HCT116 (cell line): ENCODE measurements at regions not wholly inside any gene's neighbourhood (a gene's known extent, or its start where the extent isn't known, plus 50 kb on each side); places are given as distances from the start of the nearest gene placed in this dataset.

Experiments used
- ATAC-seq: fragments of 200-7000 bp; cut with Tn5 transposase; 2 replicates; pipeline ENCODE4 v1.9.1; 2020; ENCODE audit warnings: mild to moderate bottlenecking, moderate library complexity
- BruUV-seq: library from RNA; stranded (reverse); fragments of 400-500 nt; replicated peaks from 2 replicates; lab custom pipeline; 2021; lab: Mats Ljungman, UMichigan
- CTCF ChIA-PET: fragments of 300-600 bp; sonication (Branson Sonifier 250); formaldehyde crosslinking; loops from one replicate; lab custom pipeline; 2021; ENCODE audit warnings: antibody characterized with exemption; lab: Charles Lee
- POLR2A ChIA-PET: fragments of 300-600, 350-600 bp; sonication (Branson Sonifier 250); formaldehyde crosslinking; loops from one replicate; lab custom pipeline; 2021; ENCODE audit warnings: antibody characterized with exemption; lab: Charles Lee
- RAD21 ChIA-PET, 2 experiments: fragments of 300-600 bp; sonication (Branson Sonifier 250); formaldehyde crosslinking; loops; one replicate each; lab custom pipeline; 2023; ENCODE audit warnings: low total read pairs in 2 of 2; ENCODE audit not compliant: uncharacterized antibody in 2 of 2, unreplicated experiment in 2 of 2, low non-redundant PET in 1 of 2; lab: Charles Lee
- DNase-seq: peaks from one replicate; pipeline ENCODE4 v3.0.0-alpha.2; 2010; ENCODE audit warnings: low read depth, low spot score
- H2AFZ ChIP-seq: fragments of 200-600 bp; shearing (Covaris generic), sonication (generic); 2 replicates; pipeline ENCODE4 v1.6.1; 2017; ENCODE audit warnings: low read depth, mixed run types, mixed read lengths, antibody characterized with exemption, low read length; ENCODE audit not compliant: poor library complexity, severe bottlenecking
- H3K27ac ChIP-seq: 2 replicates; pipeline ENCODE4 v1.5.1; 2012; ENCODE audit warnings: low read depth, low read length
- H3K27me3 ChIP-seq: fragments of 200-600 bp; sonication (generic); 2 replicates; pipeline ENCODE4 v1.6.1; 2016; ENCODE audit warnings: mixed run types, low read length, mixed read lengths; ENCODE audit not compliant: insufficient read depth
- H3K36me3 ChIP-seq, 2 experiments: fragments of 200-500 bp in 1 of 2; fragments of 200-600 bp in 1 of 2; sonication (Bioruptor generic) in 1 of 2; sonication (generic) in 1 of 2; 2 replicates each; pipeline versions ENCODE4 v1.5.1 to v1.6.1; 2014 to 2016; ENCODE audit warnings: low read length in 2 of 2, inconsistent platforms in 1 of 2, mixed read lengths in 1 of 2, mixed run types in 1 of 2; ENCODE audit not compliant: insufficient read depth in 2 of 2, control insufficient read depth in 1 of 2
- H3K4me1 ChIP-seq, 2 experiments: fragments of 200-600 bp in 1 of 2; sonication (generic) in 1 of 2; 2 replicates each; pipeline versions ENCODE4 v1.5.1 to v1.6.1; 2012 to 2017; ENCODE audit warnings: low read length in 2 of 2, inconsistent platforms in 1 of 2, mild to moderate bottlenecking in 1 of 2, mixed read lengths in 1 of 2, mixed run types in 1 of 2, moderate library complexity in 1 of 2; ENCODE audit not compliant: insufficient read depth in 2 of 2, control insufficient read depth in 1 of 2
- H3K4me2 ChIP-seq: fragments of 200-600 bp; sonication (generic); 2 replicates; pipeline ENCODE4 v1.6.1; 2017; ENCODE audit warnings: mixed run types, low read length, mixed read lengths
- H3K4me3 ChIP-seq, 2 experiments: fragments of 200-600 bp in 1 of 2; sonication (generic) in 1 of 2; replicated peaks in 1 of 2; 2 replicates each; pipeline ENCODE4 v1.5.1; 2011 to 2016; ENCODE audit warnings: low read length in 2 of 2, control low read depth in 1 of 2, low read depth in 1 of 2, mild to moderate bottlenecking in 1 of 2, mixed read lengths in 1 of 2, mixed run types in 1 of 2
- H3K79me2 ChIP-seq: fragments of 200-600 bp; sonication (generic); 2 replicates; pipeline ENCODE4 v1.6.1; 2017; ENCODE audit warnings: mild to moderate bottlenecking, mixed run types, low read length, moderate library complexity, mixed read lengths; ENCODE audit not compliant: insufficient read depth
- H3K9ac ChIP-seq: fragments of 200-600 bp; sonication (generic); 2 replicates; pipeline ENCODE4 v1.6.1; 2016; ENCODE audit warnings: low read length, mixed read lengths
- H3K9me2 ChIP-seq: fragments of 200-600 bp; sonication (generic), shearing (Covaris generic); 2 replicates; pipeline ENCODE4 v1.6.1; 2017; ENCODE audit warnings: mixed run types, mild to moderate bottlenecking, moderate library complexity; ENCODE audit not compliant: insufficient read depth
- H3K9me3 ChIP-seq, 2 experiments: fragments of 200-500 bp in 1 of 2; fragments of 200-600 bp in 1 of 2; sonication (Bioruptor generic) in 1 of 2; sonication (generic) in 1 of 2; 2 replicates each; pipeline ENCODE4 v1.6.1; 2014 to 2017; ENCODE audit warnings: low read length in 2 of 2, mixed read lengths in 2 of 2, inconsistent platforms in 1 of 2, low read depth in 1 of 2, mild to moderate bottlenecking in 1 of 2, mixed run types in 1 of 2, moderate library complexity in 1 of 2; ENCODE audit not compliant: control insufficient read depth in 1 of 2, insufficient read depth in 1 of 2
- H4K20me1 ChIP-seq: fragments of 200-600 bp; sonication (generic), shearing (Covaris generic); 2 replicates; pipeline ENCODE4 v1.6.1; 2017; ENCODE audit warnings: mixed run types, mild to moderate bottlenecking, moderate library complexity; ENCODE audit not compliant: insufficient read depth
- CEBPB ChIP-seq: IDR thresholded peaks from 2 replicates; pipeline ENCODE4 v1.6.1; 2012; ENCODE audit warnings: low read depth
- CTCF ChIP-seq, 3 experiments: fragments of 200-600 bp in 1 of 3; sonication (generic) in 1 of 3; IDR thresholded peaks in 2 of 3; conservative IDR thresholded peaks in 1 of 3; 2 replicates each; pipeline ENCODE4 v1.5.1; 2012 to 2017; ENCODE audit warnings: low read depth in 2 of 3, low read length in 2 of 3, antibody characterized with exemption in 1 of 3, borderline replicate concordance in 1 of 3, control low read depth in 1 of 3, mild to moderate bottlenecking in 1 of 3, mixed read lengths in 1 of 3, mixed run types in 1 of 3, moderate library complexity in 1 of 3; ENCODE audit not compliant: insufficient read depth in 1 of 3
- EZH2phosphoT487 ChIP-seq: fragments of 200-600 bp; IDR thresholded peaks from 2 replicates; pipeline ENCODE4 v1.6.1; 2018; ENCODE audit warnings: antibody characterized with exemption, borderline replicate concordance
- FOSL1 ChIP-seq: IDR thresholded peaks from 2 replicates; pipeline ENCODE4 v1.6.1; 2012; ENCODE audit warnings: low read depth
- MAX ChIP-seq: IDR thresholded peaks from 2 replicates; pipeline ENCODE4 v1.6.1; 2012
- POLR2AphosphoS5 ChIP-seq: IDR thresholded peaks from 2 replicates; pipeline ENCODE4 v1.6.1; 2011; ENCODE audit warnings: mild to moderate bottlenecking, low read depth, low read length, moderate library complexity
- RAD21 ChIP-seq: IDR thresholded peaks from 2 replicates; pipeline ENCODE4 v1.6.1; 2012; ENCODE audit warnings: low read depth, mild to moderate bottlenecking
- SIN3A ChIP-seq: IDR thresholded peaks from 2 replicates; pipeline ENCODE4 v1.6.1; 2012; ENCODE audit warnings: low read depth
- SRF ChIP-seq: IDR thresholded peaks from 2 replicates; pipeline ENCODE4 v1.6.1; 2012; ENCODE audit warnings: low read depth
- YY1 ChIP-seq: IDR thresholded peaks from 2 replicates; pipeline ENCODE4 v1.6.1; 2011; ENCODE audit warnings: low read length, low read depth, moderate library complexity, mild to moderate bottlenecking; ENCODE audit not compliant: insufficient replicate concordance; ENCODE audit errors: extremely low read depth
- ZFX ChIP-seq: fragments of 450-650 bp; IDR thresholded peaks from 2 replicates; pipeline ENCODE4 v1.6.1; 2017
- intact Hi-C: fragments of 100-400 bp; cut with micrococcal nuclease; formaldehyde crosslinking; loops from 2 replicates; pipeline ENCODE4 v1.10.0; 2022
- TF ChIP-seq, protein P1 (sequence below): IDR thresholded peaks from 2 replicates; pipeline ENCODE4 v1.6.1; 2012; ENCODE audit warnings: low read depth
- TF ChIP-seq, protein P2 (sequence below): IDR thresholded peaks from 2 replicates; pipeline ENCODE4 v1.6.1; 2012

- Histone ChIP-seq H3K27ac (no peak overlapping the region), H3K27me3 (no peaks in the 10 kb centered on the region; the same call in 1 of the 2 replicates), H3K9ac (no peak overlapping the region), H3K9me3 (no peaks in the 10 kb centered on the region), H3K79me2 (no peaks in the 10 kb centered on the region), H2AFZ (no peak overlapping the region), H3K36me3 (no peaks in the 10 kb centered on the region), H3K9me2 (no peaks in the 10 kb centered on the region), H4K20me1 (no peaks in the 10 kb centered on the region), H3K4me1 (no peaks in the 10 kb centered on the region), H3K4me2 (no peak overlapping the region), H3K4me3 (no peak overlapping the region)
- DNase-seq (no peak), ATAC-seq (no peak)
- no peak for TF ChIP-seq CEBPB
- no peak for TF ChIP-seq SRF
- no peak for TF ChIP-seq SIN3A
- TF ChIP-seq RAD21 = no peak
- no peak for TF ChIP-seq MAX
- TF ChIP-seq ZFX = no peak
- TF ChIP-seq POLR2AphosphoS5 = no peak
- TF ChIP-seq YY1 = no peak
- TF ChIP-seq, protein P1, sequence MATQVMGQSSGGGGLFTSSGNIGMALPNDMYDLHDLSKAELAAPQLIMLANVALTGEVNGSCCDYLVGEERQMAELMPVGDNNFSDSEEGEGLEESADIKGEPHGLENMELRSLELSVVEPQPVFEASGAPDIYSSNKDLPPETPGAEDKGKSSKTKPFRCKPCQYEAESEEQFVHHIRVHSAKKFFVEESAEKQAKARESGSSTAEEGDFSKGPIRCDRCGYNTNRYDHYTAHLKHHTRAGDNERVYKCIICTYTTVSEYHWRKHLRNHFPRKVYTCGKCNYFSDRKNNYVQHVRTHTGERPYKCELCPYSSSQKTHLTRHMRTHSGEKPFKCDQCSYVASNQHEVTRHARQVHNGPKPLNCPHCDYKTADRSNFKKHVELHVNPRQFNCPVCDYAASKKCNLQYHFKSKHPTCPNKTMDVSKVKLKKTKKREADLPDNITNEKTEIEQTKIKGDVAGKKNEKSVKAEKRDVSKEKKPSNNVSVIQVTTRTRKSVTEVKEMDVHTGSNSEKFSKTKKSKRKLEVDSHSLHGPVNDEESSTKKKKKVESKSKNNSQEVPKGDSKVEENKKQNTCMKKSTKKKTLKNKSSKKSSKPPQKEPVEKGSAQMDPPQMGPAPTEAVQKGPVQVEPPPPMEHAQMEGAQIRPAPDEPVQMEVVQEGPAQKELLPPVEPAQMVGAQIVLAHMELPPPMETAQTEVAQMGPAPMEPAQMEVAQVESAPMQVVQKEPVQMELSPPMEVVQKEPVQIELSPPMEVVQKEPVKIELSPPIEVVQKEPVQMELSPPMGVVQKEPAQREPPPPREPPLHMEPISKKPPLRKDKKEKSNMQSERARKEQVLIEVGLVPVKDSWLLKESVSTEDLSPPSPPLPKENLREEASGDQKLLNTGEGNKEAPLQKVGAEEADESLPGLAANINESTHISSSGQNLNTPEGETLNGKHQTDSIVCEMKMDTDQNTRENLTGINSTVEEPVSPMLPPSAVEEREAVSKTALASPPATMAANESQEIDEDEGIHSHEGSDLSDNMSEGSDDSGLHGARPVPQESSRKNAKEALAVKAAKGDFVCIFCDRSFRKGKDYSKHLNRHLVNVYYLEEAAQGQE = no peak
- TF ChIP-seq FOSL1 = no peak
- TF ChIP-seq CTCF (IDR thresholded peaks at IDR 0.05 in 2 of 3, conservative IDR thresholded peaks at IDR 0.05 in 1 of 3; ENCODE audit: borderline replicate concordance in 1 of 3, insufficient read depth in 1 of 3, low read depth in 2 of 3, low read length in 2 of 3) = no peak
- TF ChIP-seq, protein P2, sequence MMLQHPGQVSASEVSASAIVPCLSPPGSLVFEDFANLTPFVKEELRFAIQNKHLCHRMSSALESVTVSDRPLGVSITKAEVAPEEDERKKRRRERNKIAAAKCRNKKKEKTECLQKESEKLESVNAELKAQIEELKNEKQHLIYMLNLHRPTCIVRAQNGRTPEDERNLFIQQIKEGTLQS = no peak
- no peak for TF ChIP-seq EZH2phosphoT487
- intact Hi-C loops = no loop called here
- no TSS peak for BruUV-seq
- ChIA-PET RAD21 (no interaction called here), POLR2A (no interaction called here), CTCF (no interaction called here)
Measured at GRCh38 chr4:79798047-79798446, 275.0 kb downstream of the ANTXR2 start.
